HG03175 (cell line): ENCODE measurements at regions not wholly inside any gene's neighbourhood (a gene's known extent, or its start where the extent isn't known, plus 50 kb on each side); places are given as distances from the start of the nearest gene placed in this dataset.

Experiments
- ATAC-seq: cut with Tn5 transposase; IDR thresholded peaks from one replicate; pipeline ENCODE4 v1.9.1; 2021; ENCODE audit warnings: mild to moderate bottlenecking, moderate library complexity; ENCODE audit not compliant: unreplicated experiment

DNA sequence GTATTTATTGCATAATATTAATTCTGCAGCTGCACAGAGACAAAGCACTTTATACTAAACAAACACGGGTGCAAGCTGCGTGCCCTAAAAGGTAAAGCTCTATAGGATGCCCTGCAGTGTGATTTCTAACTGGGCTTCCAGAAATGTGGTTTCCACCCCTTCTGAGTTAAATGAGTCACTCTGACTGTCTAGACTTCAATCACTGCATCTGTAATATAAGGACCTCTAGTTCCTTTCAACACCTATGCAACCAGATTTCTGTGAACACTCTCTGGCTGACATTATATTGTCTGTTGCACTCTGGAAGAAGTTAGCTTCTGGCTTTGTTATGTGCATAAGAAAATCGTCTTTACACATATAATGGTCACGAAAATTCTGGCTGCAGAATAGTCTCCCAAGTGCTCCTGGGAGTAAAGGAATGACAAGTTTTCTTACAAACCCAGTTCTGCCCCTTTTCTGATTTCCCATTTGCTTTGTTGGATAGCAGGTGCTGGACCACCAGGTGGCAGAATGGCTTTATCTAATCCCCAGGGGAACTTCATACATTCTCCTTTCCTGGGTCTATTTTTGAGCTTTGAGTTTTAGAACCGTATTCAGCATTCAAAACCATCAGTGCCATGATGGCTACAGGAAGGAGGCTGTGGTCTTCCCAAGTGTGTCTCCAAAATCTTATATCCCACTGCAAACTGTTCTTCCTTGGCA lies 842.2 kb downstream of the STIM2 start:
- no peak for ATAC-seq

DNA sequence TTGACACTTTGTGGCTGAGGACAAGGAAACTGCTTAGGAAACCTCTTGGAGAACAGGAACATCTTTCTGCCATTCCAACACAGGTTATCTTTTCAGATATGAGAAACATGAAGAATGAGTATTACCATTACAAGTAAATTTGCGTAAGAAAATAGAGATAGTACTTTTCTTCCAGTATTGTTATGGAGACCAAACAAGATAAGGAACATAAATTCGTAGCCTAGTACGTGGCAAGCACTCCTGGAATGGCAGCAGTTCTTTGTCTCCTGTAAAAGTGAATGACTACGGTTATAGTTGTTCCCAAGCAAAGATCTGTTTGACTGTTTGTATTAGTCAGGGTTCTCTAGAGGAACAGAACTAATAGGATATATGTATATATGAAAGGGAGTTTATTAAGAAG lies 843.1 kb downstream of the STIM2 start:
- no peak for ATAC-seq

DNA sequence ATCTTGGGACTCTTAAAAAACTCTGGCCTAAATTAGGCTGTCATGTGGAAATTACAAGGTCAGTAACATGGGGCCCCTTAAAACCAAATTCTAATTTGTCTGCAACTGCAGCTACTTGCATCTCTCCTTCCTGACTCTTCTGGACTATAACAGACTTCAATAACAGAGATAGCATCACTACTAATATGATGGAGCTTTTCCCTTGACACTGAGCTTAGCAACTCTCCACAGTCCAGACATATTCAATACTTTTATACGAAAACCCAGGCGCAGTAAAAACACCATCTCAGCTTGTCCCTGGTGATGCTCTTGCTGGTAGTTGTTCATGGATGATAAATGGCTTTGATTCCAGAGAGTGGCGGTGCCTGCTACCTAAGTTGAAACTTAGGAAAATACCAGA lies 850.4 kb downstream of the STIM2 start:
- no peak for ATAC-seq

DNA sequence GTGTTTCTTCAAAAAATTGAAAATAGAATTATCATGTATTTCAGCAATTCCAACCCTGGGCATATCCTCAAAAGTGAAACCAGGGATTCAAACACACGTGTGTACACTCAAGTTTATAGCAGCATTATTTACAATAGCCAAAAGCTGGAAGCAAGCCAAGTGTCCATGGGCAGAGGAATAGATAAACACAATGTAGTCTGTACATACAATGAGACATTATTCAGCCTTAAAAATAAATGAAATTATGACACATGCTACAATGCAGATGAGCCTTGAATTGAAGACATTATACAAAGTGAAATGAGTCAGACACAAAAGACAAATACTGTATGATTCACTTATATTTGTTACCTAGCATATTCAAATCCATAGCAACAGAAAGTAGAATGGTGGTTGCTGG lies 853.4 kb downstream of the STIM2 start:
- ATAC-seq, result no peak

DNA sequence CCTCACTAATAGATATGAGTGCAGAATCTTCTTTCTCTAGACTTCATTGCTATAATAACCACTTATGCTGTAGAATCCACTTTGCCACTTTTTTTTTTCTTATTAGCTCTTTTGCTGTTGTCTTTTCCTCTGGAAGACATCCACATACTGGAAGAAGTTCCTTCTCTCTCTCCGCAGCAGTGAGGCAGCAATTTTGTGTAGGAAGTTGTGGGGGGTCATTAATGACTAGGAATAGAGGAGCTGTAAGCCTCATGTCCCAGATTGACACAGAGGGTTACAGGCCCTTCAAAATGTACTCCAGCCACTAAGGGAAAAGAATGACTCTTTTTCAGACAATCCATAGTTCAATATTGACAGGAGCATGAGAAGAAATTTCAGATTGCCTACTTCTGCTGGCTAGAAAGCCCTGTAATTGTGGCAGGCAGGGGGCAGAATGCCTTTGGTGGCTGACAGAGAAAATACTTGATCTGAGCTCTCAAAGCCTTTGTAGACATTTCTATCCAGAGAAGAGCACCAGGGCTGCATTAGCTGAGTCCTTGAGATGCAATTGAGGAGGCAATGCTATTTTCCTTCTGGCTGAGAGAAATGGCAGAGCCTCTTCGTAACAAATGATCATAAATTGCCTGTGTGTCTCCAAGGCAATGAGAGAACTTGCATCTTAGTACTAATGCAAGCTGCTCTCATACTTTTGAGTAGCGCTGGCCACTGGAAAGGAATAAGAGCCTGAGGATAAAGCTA lies 856.2 kb downstream of the STIM2 start:
- ATAC-seq, result no peak

DNA sequence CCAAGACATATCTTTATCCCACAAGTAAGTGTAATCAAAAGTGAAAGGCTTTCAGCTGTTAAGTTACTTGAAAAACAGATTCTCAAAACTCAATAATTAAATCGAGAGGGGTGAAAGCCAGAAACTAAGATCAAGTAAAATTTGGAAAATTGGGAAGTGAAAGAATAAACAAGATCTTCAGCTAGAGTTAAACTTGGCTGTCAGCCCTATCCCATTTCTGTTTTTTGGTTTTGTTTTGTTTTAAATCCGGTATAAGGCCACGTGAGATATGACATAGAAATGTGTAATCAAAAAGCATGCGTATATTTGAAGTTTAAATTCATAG lies 856.8 kb downstream of the STIM2 start:
- ATAC-seq, result no peak

DNA sequence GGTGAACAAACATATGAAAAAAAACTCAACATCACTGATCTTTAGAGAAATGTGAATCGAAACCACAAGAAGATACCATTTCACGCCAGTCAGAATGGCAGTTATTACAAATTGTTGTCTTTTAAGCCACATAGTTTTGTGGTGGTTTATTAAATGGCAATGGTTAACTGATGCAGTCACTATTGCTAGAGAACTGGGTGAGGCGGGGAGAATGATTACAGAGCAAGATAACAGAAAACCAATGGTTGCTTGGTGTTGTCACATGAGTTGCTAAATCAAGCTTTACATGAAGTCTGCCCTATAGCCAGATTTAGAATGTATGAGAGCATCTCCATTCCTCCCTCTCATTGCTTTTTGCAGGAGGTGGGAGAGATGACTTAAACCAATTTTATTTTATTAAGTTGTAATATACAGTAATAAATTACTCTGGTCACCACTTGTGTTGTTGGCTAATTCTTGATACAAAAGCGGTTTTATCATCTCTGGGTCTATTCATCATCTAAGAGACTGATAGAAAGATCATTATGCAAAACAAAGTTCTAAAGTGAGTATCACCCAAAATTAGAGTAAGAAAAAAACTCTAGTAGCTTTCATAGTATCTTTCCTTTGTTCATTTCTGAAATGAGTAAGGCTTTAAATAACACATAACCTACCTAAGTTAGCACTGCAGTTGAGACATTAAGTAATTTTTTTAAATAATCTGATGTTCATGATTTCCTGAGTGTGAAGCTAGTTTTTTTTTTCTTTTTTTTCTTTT lies 859.5 kb downstream of the STIM2 start:
- peak; percentile 55 for ATAC-seq

DNA sequence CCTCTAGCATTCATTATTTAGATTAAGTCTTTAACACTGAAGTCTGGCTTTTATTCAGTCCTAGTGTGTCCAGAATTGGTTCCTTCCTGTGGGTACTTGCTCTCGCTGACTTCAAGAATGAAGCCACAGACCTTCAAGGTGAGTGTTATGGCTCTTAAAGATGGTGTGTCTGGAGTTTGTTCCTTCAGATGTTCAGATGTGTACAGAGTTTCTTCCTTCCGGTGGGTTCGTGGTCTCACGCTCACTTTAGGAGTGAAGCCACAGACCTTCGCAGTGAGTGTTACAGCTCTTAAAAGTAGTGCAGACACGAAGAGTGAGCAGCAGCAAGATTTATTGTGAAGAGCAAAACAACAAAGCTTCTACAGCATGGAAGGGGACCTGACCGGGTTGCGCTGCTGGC lies 860.6 kb downstream of the STIM2 start:
- no peak for ATAC-seq

DNA sequence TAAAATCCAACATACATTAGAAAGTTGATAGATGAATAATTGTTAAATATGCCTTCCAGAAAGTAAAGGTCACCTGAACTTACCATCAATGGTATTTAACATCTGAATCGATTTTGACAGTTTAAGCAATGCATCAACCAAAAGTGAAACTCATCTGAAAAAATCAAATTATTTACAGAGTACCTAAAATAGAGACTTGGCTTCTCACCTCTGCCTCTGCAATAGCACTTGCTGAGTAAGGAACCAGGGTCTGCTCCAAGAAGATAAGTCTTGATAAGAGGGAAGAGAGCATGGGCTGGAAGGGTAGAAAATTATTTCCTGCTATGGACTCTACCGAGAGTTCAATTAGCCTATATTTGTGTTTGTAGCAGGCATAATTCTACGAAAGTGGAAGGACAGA lies 868.3 kb downstream of the STIM2 start:
- no peak for ATAC-seq

DNA sequence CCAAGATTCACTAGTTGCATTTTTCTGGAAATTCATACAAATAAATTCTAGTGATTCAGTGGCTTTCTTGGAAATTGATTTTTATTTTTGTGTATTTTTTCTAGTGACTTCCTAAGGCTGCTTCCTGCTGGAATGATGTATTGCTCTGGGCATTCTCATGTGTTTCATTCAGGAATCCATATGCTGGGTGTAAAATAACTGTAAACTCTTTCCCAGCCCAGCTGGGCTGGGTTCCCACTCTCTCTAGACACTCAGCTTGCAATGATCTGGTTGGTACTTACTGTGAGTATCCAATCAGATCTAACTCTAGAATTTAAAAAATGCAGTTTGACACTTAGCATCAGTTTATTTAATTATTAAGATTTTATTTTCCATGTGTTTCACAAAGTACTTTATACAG lies 882.2 kb downstream of the STIM2 start:
- ATAC-seq, result no peak

DNA sequence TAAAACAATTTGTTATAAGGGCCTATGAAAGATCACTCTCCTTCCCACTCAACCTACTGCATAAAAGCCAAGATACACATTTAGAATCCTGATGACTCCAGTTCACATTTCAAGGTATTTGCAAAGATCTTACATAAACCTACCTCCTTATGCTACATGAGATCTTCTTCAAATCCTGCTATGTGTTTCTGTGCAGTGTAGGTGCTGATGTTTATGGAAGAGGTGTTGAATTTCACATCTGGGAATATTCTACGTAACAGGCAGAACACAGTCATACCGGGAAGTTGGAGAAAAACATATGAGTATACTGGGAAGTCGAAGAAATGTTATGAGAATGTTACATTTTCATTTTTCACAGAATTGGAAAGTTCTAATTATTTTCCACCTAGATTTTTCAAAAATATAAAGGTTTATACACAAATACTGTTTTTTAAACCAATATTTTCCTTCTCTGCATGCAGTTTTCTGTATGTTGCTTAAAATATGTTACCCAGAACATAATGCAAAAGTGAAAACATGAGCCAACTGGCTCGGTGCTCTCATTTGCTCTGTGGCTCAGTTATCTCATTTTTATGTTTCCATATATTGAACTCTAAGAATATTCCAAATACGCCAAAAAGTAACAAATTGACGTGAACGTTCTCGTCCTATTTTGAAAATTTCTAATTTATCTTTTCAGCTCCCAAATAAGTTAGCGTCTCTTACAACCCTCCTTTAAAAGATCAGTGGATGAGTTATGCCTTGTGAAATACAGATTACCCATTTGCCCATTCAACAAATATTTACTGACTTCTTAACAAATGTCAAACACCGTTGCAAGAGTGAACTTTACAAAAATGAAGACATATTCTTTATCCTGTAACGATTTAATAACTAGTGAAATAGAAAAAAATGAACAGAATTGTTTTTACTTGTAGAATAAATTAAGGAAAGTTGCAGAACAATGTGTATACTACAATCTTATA lies 899.3 kb downstream of the STIM2 start:
- ATAC-seq, result no peak

DNA sequence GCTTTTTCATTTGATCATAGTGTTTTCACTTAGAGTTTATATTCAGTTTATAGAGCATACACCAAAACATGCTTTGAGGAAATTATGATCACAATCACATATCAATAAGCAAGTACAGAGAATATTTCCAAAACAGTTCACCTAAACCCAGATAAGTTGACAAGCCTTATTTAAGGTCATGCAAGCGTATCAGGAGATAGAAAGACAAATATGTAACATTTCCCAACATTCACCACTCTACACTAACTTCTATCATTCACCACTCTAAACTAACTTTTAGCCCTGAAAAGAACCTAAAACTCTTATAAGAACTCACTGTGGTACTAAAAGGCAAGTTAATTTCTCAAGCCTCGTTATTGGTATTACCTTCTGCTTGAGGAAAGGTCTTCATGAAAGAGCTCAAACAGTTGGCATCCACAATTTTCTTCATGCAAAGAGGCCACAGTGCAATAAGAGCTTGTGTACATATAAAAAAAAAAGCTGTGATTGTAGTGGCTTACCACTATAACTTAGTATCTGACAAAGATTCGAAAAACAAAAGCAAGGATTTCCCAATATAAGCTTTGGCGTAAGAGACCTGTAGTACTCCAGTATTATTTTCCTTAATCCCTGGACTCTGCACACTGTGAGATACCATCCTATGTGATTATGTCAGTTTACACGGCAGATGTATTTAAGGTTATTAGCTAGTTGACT lies 903.3 kb downstream of the STIM2 start:
- ATAC-seq, result no peak

DNA sequence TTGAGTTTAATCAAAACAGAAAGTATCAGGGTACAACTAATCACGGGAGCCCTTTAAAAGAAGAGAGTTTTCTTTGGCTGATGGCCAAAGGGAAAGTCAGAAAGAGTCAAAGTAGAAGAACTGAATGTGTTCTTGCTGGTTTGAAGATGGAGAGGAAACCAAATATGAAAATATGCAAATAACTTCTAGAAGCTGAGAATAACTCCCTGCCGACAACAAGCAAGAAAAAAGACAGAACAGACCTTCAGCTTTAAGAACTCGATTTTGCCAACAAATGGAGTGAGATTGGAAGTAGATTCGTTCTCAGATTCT lies 903.8 kb downstream of the STIM2 start:
- ATAC-seq, result no peak

DNA sequence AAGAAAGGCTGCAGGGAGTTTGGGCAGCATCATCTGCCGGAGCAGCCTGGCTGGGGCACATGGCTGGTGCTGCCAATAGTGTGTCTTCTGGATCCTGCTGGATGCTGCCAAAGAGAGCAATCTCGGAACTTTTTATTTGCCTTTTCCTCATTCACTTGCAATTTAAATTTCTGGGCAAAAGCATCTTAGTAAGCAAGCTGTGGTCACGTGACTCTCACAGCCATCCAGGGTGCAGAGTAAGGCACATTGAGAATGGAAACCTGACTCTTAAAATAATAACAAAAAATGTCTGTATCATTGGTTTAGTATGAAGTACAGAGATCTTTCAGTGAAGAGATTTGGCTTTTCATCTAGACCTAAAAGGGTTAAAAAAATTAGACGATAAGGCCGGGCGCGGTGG lies 910.3 kb downstream of the STIM2 start:
- ATAC-seq, result no peak

DNA sequence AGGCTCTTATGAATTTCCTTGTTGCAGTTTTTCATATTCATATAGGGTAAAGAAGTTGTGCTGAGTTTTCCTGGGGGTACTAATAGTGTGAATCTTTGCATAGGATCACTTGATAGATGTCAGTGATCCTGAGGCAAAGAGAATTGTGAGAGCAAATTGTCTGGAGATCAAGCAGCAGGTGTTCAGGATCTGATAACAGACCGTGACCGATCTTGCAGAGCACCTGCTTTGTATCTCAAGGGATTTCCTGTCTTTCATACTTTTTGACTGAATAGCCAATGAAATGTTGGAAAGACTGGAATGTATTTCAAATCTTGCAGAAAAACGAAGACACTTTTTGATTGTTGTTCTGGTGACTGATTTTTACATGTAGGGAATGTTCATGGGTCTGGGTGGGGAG lies 914.5 kb downstream of the STIM2 start:
- no peak for ATAC-seq

DNA sequence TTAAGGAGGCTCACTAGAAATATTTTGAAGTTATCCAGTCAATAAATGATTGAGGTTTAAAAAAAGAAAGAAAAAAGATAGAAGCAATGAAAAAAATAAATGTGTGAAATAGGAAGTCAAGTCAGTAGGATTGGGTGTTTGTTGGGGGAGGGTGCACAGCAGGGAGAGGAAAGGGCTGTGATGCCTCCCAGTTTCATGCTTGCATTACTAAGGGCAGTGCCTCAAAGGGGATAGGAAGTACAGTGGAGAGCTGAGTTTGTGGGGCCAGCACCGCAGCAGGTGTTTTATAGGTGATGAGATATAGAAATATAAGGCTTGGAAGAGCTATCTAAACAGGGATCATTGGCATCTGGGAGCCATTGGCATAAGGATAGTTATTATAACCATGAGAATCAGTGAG lies 919.2 kb downstream of the STIM2 start:
- no peak for ATAC-seq

DNA sequence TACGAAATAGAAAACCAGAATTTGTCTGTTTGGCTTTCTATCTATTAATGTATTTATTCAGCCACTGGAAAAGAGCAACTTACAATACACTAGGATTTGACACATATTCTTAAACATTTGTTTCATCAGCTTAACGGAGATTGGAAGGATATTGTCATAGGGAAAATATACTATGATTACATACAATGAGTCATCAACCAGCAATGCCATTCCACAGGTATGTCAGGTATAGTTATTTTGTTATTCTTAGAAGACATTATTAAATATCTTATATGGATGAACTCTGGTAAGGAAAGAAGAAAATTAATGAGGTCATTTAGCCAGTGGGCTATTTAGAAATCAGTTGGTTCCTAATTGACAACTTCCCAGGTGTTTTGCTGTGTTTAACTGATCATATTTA lies 926.6 kb downstream of the STIM2 start:
- no peak for ATAC-seq

DNA sequence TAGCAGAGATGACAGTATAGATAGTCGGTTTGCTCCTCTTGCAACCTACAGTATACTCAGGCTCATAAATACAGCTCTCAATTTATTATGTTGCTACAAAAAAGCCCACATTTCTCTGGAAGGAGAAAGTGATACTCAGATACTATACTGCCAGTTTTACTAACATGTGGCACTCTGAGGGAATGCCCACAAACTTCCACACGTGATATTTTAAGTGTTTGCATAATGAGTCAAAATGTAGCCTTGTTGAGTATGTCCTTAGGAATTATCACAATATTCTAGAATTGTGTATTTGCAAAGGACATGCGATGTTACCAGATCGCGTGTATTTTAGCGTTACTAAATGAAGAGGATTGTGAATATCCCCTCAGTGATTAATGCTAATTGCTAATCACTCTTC lies 929.1 kb downstream of the STIM2 start:
- no peak for ATAC-seq

DNA sequence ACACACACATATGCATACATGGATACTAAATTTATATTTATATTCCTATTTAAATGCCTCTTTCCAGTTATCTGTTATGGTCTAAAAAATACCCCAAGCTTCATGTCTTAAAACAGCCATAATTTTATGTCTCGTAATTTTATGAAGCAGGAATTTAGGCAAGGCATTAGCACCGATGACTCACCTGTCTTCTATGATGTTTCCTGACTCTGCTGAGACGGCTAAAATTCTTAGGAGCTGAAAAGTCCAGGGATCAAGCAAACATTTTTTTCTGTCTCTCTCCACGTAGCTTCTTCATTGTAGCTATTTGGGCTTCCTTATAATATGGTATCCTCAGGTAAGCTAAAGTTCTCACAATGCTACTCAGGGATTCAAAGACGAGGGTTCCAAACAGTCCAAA lies 930.3 kb downstream of the STIM2 start:
- ATAC-seq, result no peak

DNA sequence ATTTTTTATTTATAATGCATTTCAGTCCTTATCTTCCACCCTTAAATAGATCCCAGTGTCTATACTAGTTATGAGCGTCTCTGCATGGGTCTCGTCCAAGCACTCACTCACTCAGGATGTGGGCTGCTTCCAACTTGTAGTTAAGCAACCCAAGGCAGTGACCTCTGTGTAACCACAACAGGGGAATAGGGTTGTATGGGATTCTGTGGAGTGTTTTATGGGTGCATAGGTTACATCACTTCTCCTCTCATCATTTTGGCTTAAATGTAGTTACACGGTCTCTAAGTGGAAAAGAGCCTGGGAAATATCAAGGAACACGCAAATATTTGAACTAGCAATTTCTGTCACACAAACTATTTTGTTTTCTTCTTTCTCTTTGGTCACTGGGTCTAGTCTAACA lies 931.0 kb downstream of the STIM2 start:
- no peak for ATAC-seq

DNA sequence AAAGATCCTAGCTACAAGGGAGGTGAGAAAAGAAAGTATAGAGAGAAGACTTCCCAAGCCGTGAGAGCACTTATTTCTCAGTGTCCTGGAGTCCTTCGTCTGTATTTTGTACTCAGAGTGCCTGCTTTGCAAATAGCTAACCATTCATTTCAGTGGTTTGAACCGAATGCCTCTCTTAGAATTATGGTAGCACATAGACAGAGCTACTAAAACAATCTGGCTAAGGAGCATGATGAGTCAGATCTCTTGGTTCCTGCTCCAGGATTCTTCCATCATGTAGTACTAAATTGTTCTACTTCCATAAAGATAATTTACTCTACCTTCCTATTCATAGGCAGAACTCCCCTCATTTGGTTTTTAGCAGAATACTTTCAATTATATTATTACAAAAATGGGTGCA lies 946.6 kb downstream of the STIM2 start:
- no peak for ATAC-seq
